Right lobe of liver (tissue), 6 donors: ENCODE measurements at regions not wholly inside any gene's neighbourhood (a gene's known extent, or its start where the extent isn't known, plus 50 kb on each side); places are given as distances from the start of the nearest gene placed in this dataset.
A peak's percentile ranks its signal among the peaks of the same experiment; 100 is the strongest.

Experiments
- ATAC-seq, 4 donors: fragments of 200-7000 bp; cut with Tn5 transposase; one replicate each; pipeline ENCODE4 v1.9.1; 2020; ENCODE audit warnings: mild to moderate bottlenecking in 4 of 4, moderate library complexity in 4 of 4
- DNase-seq, 3 donors: peaks; one replicate each; pipeline ENCODE4 v3.0.0-alpha.2; 2020
- H3K27ac ChIP-seq, 3 donors: fragments of 200-600 bp; one replicate each; pipeline ENCODE4 v1.8.0; 2022
- H3K27me3 ChIP-seq, 2 donors: fragments of 200-600 bp; one replicate each; pipeline ENCODE4 v1.8.0; 2022
- H3K36me3 ChIP-seq, 4 donors: fragments of 200-600 bp; sonication (generic) in 1 of 4; one replicate each; pipeline versions ENCODE4 v1.5.1 to v1.8.0; 2017 to 2022; ENCODE audit warnings: control low read depth in 1 of 4
- H3K4me1 ChIP-seq, 4 donors: fragments of 200-600 bp; sonication (generic) in 1 of 4; one replicate each; pipeline versions ENCODE4 v1.5.1 to v1.8.0; 2017 to 2022; ENCODE audit warnings: control low read depth in 1 of 4
- H3K4me3 ChIP-seq, 3 donors: fragments of 200-600 bp; one replicate each; pipeline ENCODE4 v1.8.0; 2022
- H3K9me3 ChIP-seq, 4 donors: fragments of 200-600 bp; sonication (generic) in 1 of 4; one replicate each; pipeline versions ENCODE4 v1.5.1 to v1.8.0; 2017 to 2022; ENCODE audit warnings: control low read depth in 1 of 4
- POLR2A ChIP-seq: fragments of 450-650 bp; IDR thresholded peaks from one replicate; pipeline ENCODE4 v1.6.1; 2017; ENCODE audit warnings: antibody characterized with exemption, mild to moderate bottlenecking
- WGBS: methylation state at CpG from one replicate; pipeline ENCODE4 v1.1.6; 2018; ENCODE audit warnings: low coverage, low lambda C conversion rate; ENCODE audit not compliant: insufficient coverage; ENCODE audit errors: missing lambda C conversion rate; 5-methylcytosine and 5-hydroxymethylcytosine counted together
- intact Hi-C, 2 donors: fragments of 100-400 bp; cut with DNase I; formaldehyde crosslinking; loops; one replicate each; pipeline versions ENCODE4 v1.11.2 to v1.14.1; 2022
- TF ChIP-seq, protein P1 (sequence below), 4 donors: fragments of 200-600 bp in 3 of 4; fragments of 450-650 bp in 1 of 4; IDR thresholded peaks; one replicate each; pipeline versions ENCODE4 v1.5.1 to v1.8.0; 2016 to 2022; ENCODE audit warnings: antibody characterized with exemption in 4 of 4, mild to moderate bottlenecking in 2 of 4
- donor health status: DM: no; HTN: yes; CAD: no.
- donor health status: DM: no; HTN: no; CAD: no.
- donor health status: DM: no; HTN: no; CAD: no.
- donor health status: DM: no; HTN: yes; CAD: no.
- donor health status: DM: no; HTN: yes; CAD: no.

DNA sequence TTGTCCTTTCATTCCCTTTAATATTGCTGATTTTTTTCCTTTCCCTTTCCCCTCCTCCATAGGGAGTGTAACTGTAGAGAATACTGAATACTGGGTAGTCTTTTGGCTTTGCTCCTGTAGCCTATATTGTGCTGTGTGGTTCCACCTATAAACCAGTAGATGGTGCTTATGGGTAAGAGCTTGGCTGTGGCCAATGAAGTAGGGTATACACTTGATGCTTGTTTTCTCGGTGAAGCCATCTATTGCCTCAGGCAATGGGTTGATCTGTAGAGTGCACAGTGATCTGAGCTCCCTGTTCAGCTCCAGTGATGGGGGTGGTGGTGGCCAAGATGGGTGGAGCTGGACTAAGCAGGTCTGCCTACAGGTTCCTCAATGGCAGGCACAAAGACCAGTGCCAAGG, 203.3 kb upstream of the IMPG1 start:
- H3K36me3 ChIP-seq: no peaks in the 10 kb centered on the region
- DNase-seq: no peak
- H3K27me3 ChIP-seq: no peaks in the 10 kb centered on the region
- H3K27ac ChIP-seq: no peak overlapping the region
- H3K9me3 ChIP-seq: no peaks in the 10 kb centered on the region
- WGBS: 33% methylated on average over 1 of the region's 1 CpG
- peak in 1 of 4 donors; percentile 30 for ATAC-seq
- H3K4me3 ChIP-seq: no peak overlapping the region
- TF ChIP-seq, protein P1, sequence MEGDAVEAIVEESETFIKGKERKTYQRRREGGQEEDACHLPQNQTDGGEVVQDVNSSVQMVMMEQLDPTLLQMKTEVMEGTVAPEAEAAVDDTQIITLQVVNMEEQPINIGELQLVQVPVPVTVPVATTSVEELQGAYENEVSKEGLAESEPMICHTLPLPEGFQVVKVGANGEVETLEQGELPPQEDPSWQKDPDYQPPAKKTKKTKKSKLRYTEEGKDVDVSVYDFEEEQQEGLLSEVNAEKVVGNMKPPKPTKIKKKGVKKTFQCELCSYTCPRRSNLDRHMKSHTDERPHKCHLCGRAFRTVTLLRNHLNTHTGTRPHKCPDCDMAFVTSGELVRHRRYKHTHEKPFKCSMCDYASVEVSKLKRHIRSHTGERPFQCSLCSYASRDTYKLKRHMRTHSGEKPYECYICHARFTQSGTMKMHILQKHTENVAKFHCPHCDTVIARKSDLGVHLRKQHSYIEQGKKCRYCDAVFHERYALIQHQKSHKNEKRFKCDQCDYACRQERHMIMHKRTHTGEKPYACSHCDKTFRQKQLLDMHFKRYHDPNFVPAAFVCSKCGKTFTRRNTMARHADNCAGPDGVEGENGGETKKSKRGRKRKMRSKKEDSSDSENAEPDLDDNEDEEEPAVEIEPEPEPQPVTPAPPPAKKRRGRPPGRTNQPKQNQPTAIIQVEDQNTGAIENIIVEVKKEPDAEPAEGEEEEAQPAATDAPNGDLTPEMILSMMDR (IDR thresholded peaks at IDR 0.05): no peak
- no peak for TF ChIP-seq POLR2A
- no peaks in the 10 kb centered on the region for H3K4me1 ChIP-seq
- intact Hi-C loops: no loop called here

DNA sequence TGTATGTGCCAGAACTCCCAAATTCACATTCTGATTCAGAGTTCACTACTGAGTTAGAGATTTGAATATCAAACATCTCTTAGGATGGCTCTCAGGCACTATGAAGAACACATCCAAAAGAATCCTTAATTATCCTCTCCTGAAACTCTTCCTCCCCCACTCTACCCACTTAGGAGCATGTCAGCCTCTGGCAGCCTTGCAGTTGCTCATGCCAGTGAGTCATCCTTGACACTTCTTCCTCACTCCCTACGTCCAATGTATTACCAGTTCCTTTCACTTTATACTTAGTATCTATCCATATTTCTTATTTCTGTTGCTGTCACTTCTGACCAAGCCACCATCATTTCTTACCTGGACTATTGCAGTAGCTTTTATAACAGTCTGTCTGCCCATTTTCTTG, 192.0 kb upstream of the IMPG1 start:
- no peak for DNase-seq
- TF ChIP-seq, protein P1 (IDR thresholded peaks at IDR 0.05): no peak
- no peak for TF ChIP-seq POLR2A
- intact Hi-C loops: no loop called here
- 40% methylated on average over 1 of the region's 1 CpG for WGBS
- ATAC-seq: no peak
- H3K27me3 ChIP-seq: no peaks in the 10 kb centered on the region
- H3K27ac ChIP-seq: no peak overlapping the region
- no peaks in the 10 kb centered on the region for H3K9me3 ChIP-seq
- no peaks in the 10 kb centered on the region for H3K36me3 ChIP-seq
- H3K4me1 ChIP-seq: no peaks in the 10 kb centered on the region
- H3K4me3 ChIP-seq: no peak overlapping the region

DNA sequence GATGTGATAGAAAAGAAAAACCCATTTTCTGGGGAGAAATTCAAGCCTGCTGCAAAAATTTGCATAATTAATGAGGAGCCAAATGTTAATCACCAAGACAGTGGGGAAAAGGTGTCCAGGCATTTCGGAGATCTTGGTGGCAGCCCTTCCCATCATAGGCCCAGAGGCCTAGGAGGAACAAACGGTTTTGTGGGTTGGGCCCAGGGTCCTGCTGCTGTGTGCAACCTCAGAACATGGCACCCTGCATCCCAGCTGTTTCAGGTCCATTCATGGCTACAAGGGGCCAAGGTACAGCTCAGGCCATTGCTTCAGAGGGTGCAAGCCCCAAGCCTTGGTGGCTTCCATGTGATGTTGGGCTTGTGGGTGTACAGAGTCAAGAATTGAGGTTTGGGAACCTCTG, 189.8 kb upstream of the IMPG1 start:
- H3K27ac ChIP-seq: no peak overlapping the region
- H3K36me3 ChIP-seq: no peaks in the 10 kb centered on the region
- H3K4me1 ChIP-seq: no peaks in the 10 kb centered on the region
- H3K27me3 ChIP-seq: no peaks in the 10 kb centered on the region
- DNase-seq: no peak
- WGBS: 31% methylated on average over 2 of the region's 2 CpGs
- H3K9me3 ChIP-seq: no peaks in the 10 kb centered on the region
- no peak overlapping the region for H3K4me3 ChIP-seq
- no peak for ATAC-seq
- intact Hi-C loops: no loop called here
- no peak for TF ChIP-seq POLR2A

DNA sequence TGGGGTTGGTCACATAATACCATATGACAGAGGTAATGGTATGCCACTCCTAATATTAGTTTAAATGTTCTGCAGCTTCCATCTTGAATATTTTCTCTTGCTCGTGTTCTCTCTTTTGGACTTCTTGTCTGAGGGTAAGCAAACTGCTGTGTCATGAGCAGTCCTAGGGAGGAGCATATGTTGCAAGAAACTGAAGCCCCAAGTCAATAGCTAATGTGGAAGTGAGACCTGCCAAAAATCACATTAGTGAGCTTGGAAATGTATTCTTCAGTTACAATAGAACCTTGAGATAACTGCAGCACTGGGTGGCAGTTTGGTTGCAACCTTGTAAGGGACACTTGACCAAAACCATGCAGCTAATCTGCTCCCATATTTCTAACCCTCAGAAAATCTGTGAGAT, 178.2 kb upstream of the IMPG1 start:
- H3K9me3 ChIP-seq: no peaks in the 10 kb centered on the region
- no peaks in the 10 kb centered on the region for H3K27me3 ChIP-seq
- H3K36me3 ChIP-seq: no peaks in the 10 kb centered on the region
- no peak for DNase-seq
- intact Hi-C loops: no loop called here
- TF ChIP-seq, protein P1 (IDR thresholded peaks at IDR 0.05): no peak
- no peak for TF ChIP-seq POLR2A
- ATAC-seq: no peak
- H3K4me1 ChIP-seq: no peaks in the 10 kb centered on the region
- 25% methylated on average over 1 of the region's 1 CpG for WGBS
- H3K4me3 ChIP-seq: no peak overlapping the region
- H3K27ac ChIP-seq: no peak overlapping the region

DNA sequence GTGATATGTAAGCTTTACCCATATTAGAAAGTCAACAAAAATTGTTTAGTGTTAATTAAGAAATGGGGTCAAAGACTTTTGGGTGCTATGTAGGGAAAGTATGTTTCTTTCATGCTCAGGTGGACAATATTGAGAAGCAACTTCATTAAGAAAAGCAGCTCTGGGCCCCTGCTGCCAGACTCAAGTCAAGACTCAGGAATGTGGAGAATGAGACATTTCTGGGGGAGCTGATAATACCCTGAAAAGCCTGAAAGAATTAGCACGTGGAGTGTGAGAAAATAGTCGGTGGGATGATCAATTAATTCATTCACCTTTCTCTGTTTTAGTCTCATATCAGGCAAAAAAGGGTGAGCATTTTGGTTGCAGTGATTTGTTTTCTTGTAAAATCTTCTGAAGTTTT, 175.1 kb upstream of the IMPG1 start:
- H3K27me3 ChIP-seq: no peaks in the 10 kb centered on the region
- H3K36me3 ChIP-seq: no peaks in the 10 kb centered on the region
- H3K9me3 ChIP-seq: no peaks in the 10 kb centered on the region
- no peak overlapping the region for H3K4me3 ChIP-seq
- ATAC-seq (no peak), DNase-seq (no peak)
- no peaks in the 10 kb centered on the region for H3K4me1 ChIP-seq
- TF ChIP-seq, protein P1 (IDR thresholded peaks at IDR 0.05): no peak
- no peak for TF ChIP-seq POLR2A
- no peak overlapping the region for H3K27ac ChIP-seq
- intact Hi-C loops: no loop called here
- WGBS: 30% methylated on average over 2 of the region's 2 CpGs
